Spleen (tissue), 11 donors: ENCODE measurements at regions not wholly inside any gene's neighbourhood (a gene's known extent, or its start where the extent isn't known, plus 50 kb on each side); places are given as distances from the start of the nearest gene placed in this dataset.

Source experiments
- DNase-seq: peaks from one replicate; pipeline ENCODE4 v3.0.0-alpha.2; 2020
- H3K27ac ChIP-seq, 8 donors: fragments of 200-600 bp; sonication (generic) in 7 of 8; 1 replicate in 4 of 8; 2 replicates in 4 of 8; pipeline versions ENCODE4 v1.5.0 to v1.8.0; 2016 to 2021; ENCODE audit warnings: inconsistent platforms in 4 of 8, mild to moderate bottlenecking in 4 of 8, moderate library complexity in 1 of 8
- H3K27me3 ChIP-seq, 7 donors: fragments of 200-600 bp; sonication (generic) in 6 of 7; replicated peaks in 1 of 7; 1 replicate in 4 of 7; 2 replicates in 3 of 7; pipeline versions ENCODE4 v1.5.0 to v1.8.0; 2016 to 2021; ENCODE audit warnings: inconsistent platforms in 3 of 7, mild to moderate bottlenecking in 1 of 7
- H3K36me3 ChIP-seq, 6 donors: fragments of 200-600 bp; sonication (generic) in 5 of 6; 1 replicate in 4 of 6; 2 replicates in 2 of 6; pipeline versions ENCODE4 v1.5.0 to v1.8.0; 2016 to 2021; ENCODE audit warnings: inconsistent platforms in 2 of 6
- H3K4me1 ChIP-seq, 6 donors: fragments of 200-600 bp; sonication (generic) in 5 of 6; 1 replicate in 3 of 6; 2 replicates in 3 of 6; pipeline versions ENCODE4 v1.5.0 to v1.8.0; 2016 to 2021; ENCODE audit warnings: inconsistent platforms in 3 of 6
- H3K4me3 ChIP-seq, 8 donors: fragments of 200-600 bp; sonication (generic) in 7 of 8; 1 replicate in 4 of 8; 2 replicates in 4 of 8; pipeline versions ENCODE4 v1.5.0 to v1.8.0; 2016 to 2021; ENCODE audit warnings: inconsistent platforms in 4 of 8, mild to moderate bottlenecking in 4 of 8, moderate library complexity in 2 of 8
- H3K9me3 ChIP-seq, 8 donors: fragments of 200-600 bp; sonication (generic) in 7 of 8; 1 replicate in 4 of 8; 2 replicates in 4 of 8; pipeline versions ENCODE4 v1.5.0 to v1.8.0; 2016 to 2021; ENCODE audit warnings: inconsistent platforms in 4 of 8
- POLR2A ChIP-seq, 3 donors: fragments of 450-650 bp; IDR thresholded peaks; one replicate each; pipeline ENCODE4 v1.5.1; 2017; ENCODE audit warnings: antibody characterized with exemption in 3 of 3, mild to moderate bottlenecking in 1 of 3
- POLR2AphosphoS5 ChIP-seq, 3 donors: sonication (generic); formaldehyde crosslinking; IDR thresholded peaks; one replicate each; pipeline ENCODE4 v1.5.1; 2017; ENCODE audit warnings: antibody characterized with exemption in 3 of 3
- WGBS, 5 donors: extraction: QIAGEN DNeasy Blood & Tissue Kit in 3 of 5; methylation state at CpG; one replicate each; pipeline versions ENCODE4 v1.1.5 to v1.1.7; 2013 to 2018; 5-methylcytosine and 5-hydroxymethylcytosine counted together
- intact Hi-C: fragments of 100-400 bp; cut with DNase I; formaldehyde crosslinking; loops from one replicate; pipeline ENCODE4 v1.15.0; 2023; ENCODE audit warnings: low total_unique reads
- TF ChIP-seq, protein P1 (sequence below), 11 experiments: fragments of 200-600 bp in 7 of 11; fragments of 450-650 bp in 4 of 11; sonication (generic) in 4 of 11; IDR thresholded peaks in 8 of 11; conservative IDR thresholded peaks in 3 of 11; 1 replicate in 7 of 11; 2 replicates in 4 of 11; pipeline versions ENCODE4 v1.4.0 to v1.8.0; 2016 to 2021; ENCODE audit warnings: antibody characterized with exemption in 11 of 11, inconsistent platforms in 4 of 11, mild to moderate bottlenecking in 1 of 11
- donor health status: healthy with polysubstance abuse.
- donor health status: DM: no; HTN: no; CAD: no; lungs with moderate emphysema.
- donor health status: DM: no; HTN: no; CAD: no.
- donor health status: Bipolar disorder and iron deficiency.
- donor health status: healthy.
- donor health status: DM: no; HTN: no; CAD: no.
- donor health status: DM: yes; HTN: yes; CAD: no.

DNA sequence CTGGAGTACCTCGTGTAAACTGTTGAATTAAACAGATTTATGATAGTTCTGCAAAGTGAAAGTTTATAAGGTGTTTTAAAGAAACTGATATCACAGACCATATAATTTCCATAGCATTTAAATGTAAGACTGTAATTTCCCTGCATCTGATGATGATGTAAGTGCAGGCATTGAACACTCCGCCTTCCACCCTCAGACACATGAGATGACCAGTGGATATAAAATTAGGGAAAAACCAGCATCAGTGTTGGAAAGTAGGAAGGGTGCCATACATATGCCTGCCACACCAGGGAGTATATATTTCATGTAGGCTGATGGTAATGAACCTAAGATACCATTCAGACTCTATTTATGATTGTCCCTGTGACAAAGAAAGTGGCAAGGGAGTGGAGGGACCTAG, 519.2 kb downstream of the ACTL7B start:
- H3K4me3 ChIP-seq = no peak overlapping the region
- intact Hi-C loops = no loop called here
- WGBS, 5 donors = 73 to 86% (median 78%) methylated on average over 2 of the region's 2 CpGs
- TF ChIP-seq, protein P1, sequence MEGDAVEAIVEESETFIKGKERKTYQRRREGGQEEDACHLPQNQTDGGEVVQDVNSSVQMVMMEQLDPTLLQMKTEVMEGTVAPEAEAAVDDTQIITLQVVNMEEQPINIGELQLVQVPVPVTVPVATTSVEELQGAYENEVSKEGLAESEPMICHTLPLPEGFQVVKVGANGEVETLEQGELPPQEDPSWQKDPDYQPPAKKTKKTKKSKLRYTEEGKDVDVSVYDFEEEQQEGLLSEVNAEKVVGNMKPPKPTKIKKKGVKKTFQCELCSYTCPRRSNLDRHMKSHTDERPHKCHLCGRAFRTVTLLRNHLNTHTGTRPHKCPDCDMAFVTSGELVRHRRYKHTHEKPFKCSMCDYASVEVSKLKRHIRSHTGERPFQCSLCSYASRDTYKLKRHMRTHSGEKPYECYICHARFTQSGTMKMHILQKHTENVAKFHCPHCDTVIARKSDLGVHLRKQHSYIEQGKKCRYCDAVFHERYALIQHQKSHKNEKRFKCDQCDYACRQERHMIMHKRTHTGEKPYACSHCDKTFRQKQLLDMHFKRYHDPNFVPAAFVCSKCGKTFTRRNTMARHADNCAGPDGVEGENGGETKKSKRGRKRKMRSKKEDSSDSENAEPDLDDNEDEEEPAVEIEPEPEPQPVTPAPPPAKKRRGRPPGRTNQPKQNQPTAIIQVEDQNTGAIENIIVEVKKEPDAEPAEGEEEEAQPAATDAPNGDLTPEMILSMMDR (IDR thresholded peaks at IDR 0.05 in 8 of 11, conservative IDR thresholded peaks at IDR 0.05 in 3 of 11) = no peak
- TF ChIP-seq POLR2A (IDR thresholded peaks at IDR 0.05) = no peak
- no peak for TF ChIP-seq POLR2AphosphoS5 (IDR thresholded peaks at IDR 0.05)
- H3K36me3 ChIP-seq = no peaks in the 10 kb centered on the region
- no peak for DNase-seq
- no peak overlapping the region for H3K27ac ChIP-seq
- no peaks in the 10 kb centered on the region for H3K27me3 ChIP-seq
- H3K9me3 ChIP-seq = no peaks in the 10 kb centered on the region
- no peaks in the 10 kb centered on the region for H3K4me1 ChIP-seq

DNA sequence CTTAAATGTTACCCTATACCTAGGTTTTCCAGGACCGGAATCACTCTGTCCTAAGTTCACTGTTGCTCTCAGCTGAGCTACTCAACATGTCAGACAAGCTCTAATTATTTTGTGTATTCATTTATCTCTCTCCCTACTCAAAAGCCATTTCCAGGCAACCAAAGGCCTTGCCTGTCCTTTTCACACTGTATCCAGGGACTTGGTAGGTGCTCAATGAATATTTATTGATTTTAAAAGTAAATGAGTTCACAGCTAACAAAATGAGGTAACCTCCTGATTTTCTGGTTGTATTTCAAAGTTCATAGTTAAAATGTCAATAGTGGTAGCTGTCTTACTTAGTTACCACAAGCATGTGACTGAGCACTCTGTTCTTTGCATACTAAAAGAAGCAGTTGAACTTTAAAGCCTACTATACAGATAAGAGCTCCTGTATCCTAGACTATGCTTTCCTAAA, 522.2 kb downstream of the ACTL7B start:
- TF ChIP-seq, protein P1 (IDR thresholded peaks at IDR 0.05 in 8 of 11, conservative IDR thresholded peaks at IDR 0.05 in 3 of 11) = no peak
- TF ChIP-seq POLR2AphosphoS5 (IDR thresholded peaks at IDR 0.05) (no peak), POLR2A (IDR thresholded peaks at IDR 0.05) (no peak)
- Histone ChIP-seq H3K27ac (no peak overlapping the region), H3K4me1 (no peaks in the 10 kb centered on the region), H3K27me3 (no peaks in the 10 kb centered on the region), H3K9me3 (peaks cover 0 to 11% (median 9%) of the 10 kb centered on the region in 8 donors), H3K36me3 (no peaks in the 10 kb centered on the region), H3K4me3 (no peak overlapping the region)
- WGBS, 5 donors = 38 to 91% (median 77%) methylated on average over 1 of the region's 1 CpG
- DNase-seq = no peak
- intact Hi-C loops = no loop called here

DNA sequence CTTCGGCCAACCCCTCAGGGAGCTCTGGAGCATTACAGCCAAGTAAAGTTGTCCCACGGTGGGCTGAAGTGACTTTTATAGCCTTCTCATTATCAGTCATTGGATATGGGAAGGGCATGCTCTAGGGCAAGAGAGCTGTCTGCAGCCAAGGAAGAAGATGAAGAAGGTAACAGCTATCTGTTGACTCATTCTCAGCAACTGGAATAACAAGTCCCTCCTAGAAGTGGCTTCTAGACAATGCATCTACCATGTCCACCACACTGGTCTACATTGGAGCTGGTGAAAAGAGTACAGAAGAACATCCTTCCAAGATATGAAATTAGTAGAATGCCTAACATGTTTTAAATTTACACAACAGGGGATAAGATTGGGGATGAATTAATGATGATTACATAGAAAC, 524.2 kb downstream of the ACTL7B start:
- Histone ChIP-seq H3K27me3 (no peaks in the 10 kb centered on the region), H3K4me1 (no peaks in the 10 kb centered on the region), H3K4me3 (no peak overlapping the region), H3K9me3 (peaks cover 3 to 31% (median 29%) of the 10 kb centered on the region in 8 donors), H3K36me3 (no peaks in the 10 kb centered on the region), H3K27ac (no peak overlapping the region)
- TF ChIP-seq POLR2A (IDR thresholded peaks at IDR 0.05) = no peak
- TF ChIP-seq POLR2AphosphoS5 (IDR thresholded peaks at IDR 0.05) = no peak
- TF ChIP-seq, protein P1 (IDR thresholded peaks at IDR 0.05 in 8 of 11, conservative IDR thresholded peaks at IDR 0.05 in 3 of 11) = no peak
- DNase-seq = no peak
- intact Hi-C loops = no loop called here
- 77 to 96% (median 87%) methylated on average over 2 of the region's 2 CpGs for WGBS, 5 donors

- intact Hi-C loops = no loop called here
- Histone ChIP-seq H3K27me3 (no peaks in the 10 kb centered on the region), H3K4me1 (no peaks in the 10 kb centered on the region), H3K4me3 (no peak overlapping the region), H3K36me3 (no peaks in the 10 kb centered on the region), H3K27ac (no peak overlapping the region), H3K9me3 (peaks cover 3 to 48% (median 44%) of the 10 kb centered on the region in 8 donors)
- WGBS, 5 donors = 54 to 88% (median 80%) methylated on average over 1 of the region's 1 CpG
- TF ChIP-seq, protein P1 (IDR thresholded peaks at IDR 0.05 in 8 of 11, conservative IDR thresholded peaks at IDR 0.05 in 3 of 11) = no peak
- TF ChIP-seq POLR2A (IDR thresholded peaks at IDR 0.05) (no peak), POLR2AphosphoS5 (IDR thresholded peaks at IDR 0.05) (no peak)
- no peak for DNase-seq
These were observed 530.4 kb downstream of the ACTL7B start for GRCh38 chr9:108325406-108325805.
